HepG2 (cell line): ENCODE measurements at regions not wholly inside any gene's neighbourhood (a gene's known extent, or its start where the extent isn't known, plus 50 kb on each side); places are given as distances from the start of the nearest gene placed in this dataset.

Experiments
- ATF6 ChIP-seq: sonication (generic); formaldehyde crosslinking; conservative IDR thresholded peaks from 2 replicates; pipeline ENCODE4 v1.4.0; 2020; ENCODE audit warnings: missing genetic modification reagents
- CHD2 ChIP-seq: IDR thresholded peaks from 2 replicates; pipeline ENCODE4 v1.6.1; 2011; ENCODE audit warnings: low read depth, low read length, improper control_type of control experiment
- CREB1 ChIP-seq, 2 experiments: fragments of 450-650 bp in 1 of 2; IDR thresholded peaks; 2 replicates each; pipeline ENCODE4 v1.6.1; 2016 to 2017; ENCODE audit warnings: control low read depth in 1 of 2, mild to moderate bottlenecking in 1 of 2, missing compliant biosample characterization in 1 of 2, missing genetic modification characterization in 1 of 2
- DNMT1 ChIP-seq: sonication (generic); formaldehyde crosslinking; IDR thresholded peaks from 2 replicates; pipeline ENCODE4 v1.5.1; 2020; ENCODE audit warnings: mild to moderate bottlenecking, missing genetic modification reagents
- ETS1 ChIP-seq: sonication (generic); formaldehyde crosslinking; IDR thresholded peaks from 2 replicates; pipeline ENCODE4 v1.4.0; 2020; ENCODE audit warnings: missing genetic modification reagents
- FOXK1 ChIP-seq: sonication (generic); formaldehyde crosslinking; IDR thresholded peaks from 2 replicates; pipeline ENCODE4 v1.4.0; 2020; ENCODE audit warnings: low read depth, missing genetic modification reagents, borderline replicate concordance
- GABPB1 ChIP-seq: IDR thresholded peaks from 2 replicates; pipeline ENCODE4 v1.6.1; 2016; ENCODE audit warnings: mild to moderate bottlenecking, missing genetic modification reagents, moderate library complexity, missing compliant biosample characterization
- GATA4 ChIP-seq: sonication (generic); IDR thresholded peaks from 2 replicates; pipeline ENCODE4 v1.6.1; 2016; ENCODE audit warnings: antibody characterized with exemption, low read depth, borderline replicate concordance
- GPBP1L1 ChIP-seq: sonication (generic); formaldehyde crosslinking; IDR thresholded peaks from 2 replicates; pipeline ENCODE4 v1.5.0; 2020; ENCODE audit warnings: mild to moderate bottlenecking, missing genetic modification reagents
- GPN1 ChIP-seq: sonication (generic); formaldehyde crosslinking; IDR thresholded peaks from 2 replicates; pipeline ENCODE4 v1.5.1; 2020; ENCODE audit warnings: missing genetic modification reagents, borderline replicate concordance
- HDAC1 ChIP-seq: sonication (generic); formaldehyde crosslinking; IDR thresholded peaks from 2 replicates; pipeline ENCODE4 v1.5.1; 2020; ENCODE audit warnings: mild to moderate bottlenecking, missing genetic modification reagents
- IRF1 ChIP-seq: sonication (generic); formaldehyde crosslinking; IDR thresholded peaks from 2 replicates; pipeline ENCODE4 v1.4.0; 2020; ENCODE audit warnings: low read depth, mild to moderate bottlenecking, missing genetic modification reagents
- JARID2 ChIP-seq: sonication (generic); formaldehyde crosslinking; IDR thresholded peaks from 2 replicates; pipeline ENCODE4 v1.8.1; 2023; ENCODE audit warnings: missing genetic modification reagents, inconsistent platforms; ENCODE audit not compliant: insufficient replicate concordance
- KAT2B ChIP-seq: fragments of 150-350 bp; IDR thresholded peaks from 2 replicates; pipeline ENCODE4 v1.6.1; 2014; ENCODE audit warnings: low read depth, low read length, borderline replicate concordance
- MBNL3 ChIP-seq: fragments of 250-450 bp; sonication (Bioruptor Pico); conservative IDR thresholded peaks from 2 replicates; pipeline ENCODE4 v1.8.0; 2022; ENCODE audit warnings: mild to moderate bottlenecking, inconsistent platforms
- RFXANK ChIP-seq: IDR thresholded peaks from 2 replicates; pipeline ENCODE4 v1.6.1; 2016
- SP140L ChIP-seq: sonication (generic); formaldehyde crosslinking; IDR thresholded peaks from 2 replicates; pipeline ENCODE4 v1.4.0; 2020; ENCODE audit warnings: missing genetic modification reagents, borderline replicate concordance
- SYNCRIP ChIP-seq: fragments of 200-400 bp; formaldehyde crosslinking; IDR thresholded peaks from 2 replicates; pipeline ENCODE4 v1.6.1; 2018; ENCODE audit warnings: mild to moderate bottlenecking, low read depth, low read length; ENCODE audit not compliant: insufficient read depth
- ZFX ChIP-seq: sonication (generic); formaldehyde crosslinking; IDR thresholded peaks from 2 replicates; pipeline ENCODE4 v1.4.0; 2020; ENCODE audit warnings: mild to moderate bottlenecking, low read depth, missing genetic modification reagents, moderate library complexity
- ZNF343 ChIP-seq: sonication (generic); formaldehyde crosslinking; IDR thresholded peaks from 2 replicates; pipeline ENCODE4 v1.4.0; 2020; ENCODE audit warnings: mild to moderate bottlenecking, missing genetic modification reagents
- ZNF451 ChIP-seq: sonication (generic); formaldehyde crosslinking; IDR thresholded peaks from 2 replicates; pipeline ENCODE4 v1.5.0; 2020; ENCODE audit warnings: mild to moderate bottlenecking, missing genetic modification reagents
- ZNF598 ChIP-seq: sonication (generic); formaldehyde crosslinking; IDR thresholded peaks from 2 replicates; pipeline ENCODE4 v1.5.1; 2020; ENCODE audit warnings: mild to moderate bottlenecking, missing genetic modification reagents, borderline replicate concordance
- ZSCAN31 ChIP-seq: sonication (generic); formaldehyde crosslinking; IDR thresholded peaks from 2 replicates; pipeline ENCODE4 v1.5.0; 2020; ENCODE audit warnings: low read depth, mild to moderate bottlenecking, missing genetic modification reagents
- ZSCAN9 ChIP-seq: IDR thresholded peaks from 2 replicates; pipeline ENCODE4 v1.6.1; 2016; ENCODE audit warnings: borderline replicate concordance
- ZZZ3 ChIP-seq: sonication (generic); formaldehyde crosslinking; IDR thresholded peaks from 2 replicates; pipeline ENCODE4 v1.4.0; 2020; ENCODE audit warnings: missing genetic modification reagents, mild to moderate bottlenecking, borderline replicate concordance

- TF ChIP-seq ZSCAN9 (CRISPR knock-in tag) (peak; percentile 20; the same call in 1 of the 2 replicates), HDAC1 (CRISPR knock-in tag) (peak; percentile 56; the same call in 1 of the 2 replicates), JARID2 (CRISPR knock-in tag) (no peak), ZFX (CRISPR knock-in tag) (peak; percentile 45; the same call in 1 of the 2 replicates), MBNL3 (CRISPR knock-in tag) (no peak), ZSCAN31 (CRISPR knock-in tag) (peak; percentile 74; the same call in 1 of the 2 replicates), DNMT1 (CRISPR knock-in tag) (peak; percentile 69; the same call in 1 of the 2 replicates), ZNF598 (peak; percentile 61; the same call in 1 of the 2 replicates), CREB1 (IDR thresholded peaks at IDR 0.05) (no peak), CREB1 (CRISPR knock-in tag; IDR thresholded peaks at IDR 0.05) (no peak), GPBP1L1 (no peak), GABPB1 (CRISPR knock-in tag) (peak; percentile 54; the same call in 1 of the 2 replicates), RFXANK (no peak), CHD2 (no peak), SYNCRIP (no peak), ETS1 (CRISPR knock-in tag) (no peak), GPN1 (CRISPR knock-in tag) (no peak), ZNF343 (CRISPR knock-in tag) (peak; percentile 87; the same call in 1 of the 2 replicates), ATF6 (CRISPR knock-in tag) (no peak), KAT2B (no peak), ZZZ3 (CRISPR knock-in tag) (no peak), IRF1 (CRISPR knock-in tag) (no peak), SP140L (CRISPR knock-in tag) (no peak), FOXK1 (peak; percentile 7; the same call in 1 of the 2 replicates), GATA4 (0 out of 2 replicates have a peak, but pooled peaks have one; percentile 15), ZNF451 (no peak; the same call in 1 of the 2 replicates)
Measured at GRCh38 chr17:72445055-72445991, 324.5 kb downstream of the SOX9 start (continued).
